SK-N-SH (cell line): ENCODE measurements at regions not wholly inside any gene's neighbourhood (a gene's known extent, or its start where the extent isn't known, plus 50 kb on each side); places are given as distances from the start of the nearest gene placed in this dataset.

Experiments
- CTCF ChIP-seq: fragments of 200-600 bp; sonication (generic); IDR thresholded peaks from 2 replicates; pipeline ENCODE4 v1.6.1; 2017; ENCODE audit warnings: antibody characterized with exemption, mild to moderate bottlenecking, moderate library complexity
- GATA2 ChIP-seq: sonication (generic); formaldehyde crosslinking; IDR thresholded peaks from 2 replicates; pipeline ENCODE4 v1.5.0; 2020; ENCODE audit warnings: mild to moderate bottlenecking, missing genetic modification reagents
- JUND ChIP-seq: IDR thresholded peaks from 2 replicates; pipeline ENCODE4 v1.4.0; 2012
- NFIC ChIP-seq: IDR thresholded peaks from 2 replicates; pipeline ENCODE4 v1.4.0; 2012; ENCODE audit warnings: borderline replicate concordance
- REST ChIP-seq: IDR thresholded peaks from 2 replicates; pipeline ENCODE4 v1.6.1; 2012; ENCODE audit warnings: mild to moderate bottlenecking, low read depth, low read length, moderate library complexity
- TEAD4 ChIP-seq: IDR thresholded peaks from 2 replicates; pipeline ENCODE4 v1.4.0; 2012; ENCODE audit warnings: mild to moderate bottlenecking, borderline replicate concordance; ENCODE audit not compliant: insufficient read depth
- ZBTB33 ChIP-seq: IDR thresholded peaks from 2 replicates; pipeline ENCODE4 v1.4.0; 2012; ENCODE audit warnings: low read depth, borderline replicate concordance

GRCh38 chrX:106479920-106480319 lies 131.9 kb upstream of the RADX start:
- TF ChIP-seq CTCF = no peak
- TF ChIP-seq JUND = no peak
- TF ChIP-seq TEAD4 = no peak
- no peak for TF ChIP-seq ZBTB33
- TF ChIP-seq REST = no peak
- no peak for TF ChIP-seq GATA2 (CRISPR knock-in tag)
- TF ChIP-seq NFIC = no peak
